ENCODE measurements at regions not wholly inside any gene's neighbourhood (a gene's known extent, or its start where the extent isn't known, plus 50 kb on each side); places are given as distances from the start of the nearest gene placed in this dataset.

DNA sequence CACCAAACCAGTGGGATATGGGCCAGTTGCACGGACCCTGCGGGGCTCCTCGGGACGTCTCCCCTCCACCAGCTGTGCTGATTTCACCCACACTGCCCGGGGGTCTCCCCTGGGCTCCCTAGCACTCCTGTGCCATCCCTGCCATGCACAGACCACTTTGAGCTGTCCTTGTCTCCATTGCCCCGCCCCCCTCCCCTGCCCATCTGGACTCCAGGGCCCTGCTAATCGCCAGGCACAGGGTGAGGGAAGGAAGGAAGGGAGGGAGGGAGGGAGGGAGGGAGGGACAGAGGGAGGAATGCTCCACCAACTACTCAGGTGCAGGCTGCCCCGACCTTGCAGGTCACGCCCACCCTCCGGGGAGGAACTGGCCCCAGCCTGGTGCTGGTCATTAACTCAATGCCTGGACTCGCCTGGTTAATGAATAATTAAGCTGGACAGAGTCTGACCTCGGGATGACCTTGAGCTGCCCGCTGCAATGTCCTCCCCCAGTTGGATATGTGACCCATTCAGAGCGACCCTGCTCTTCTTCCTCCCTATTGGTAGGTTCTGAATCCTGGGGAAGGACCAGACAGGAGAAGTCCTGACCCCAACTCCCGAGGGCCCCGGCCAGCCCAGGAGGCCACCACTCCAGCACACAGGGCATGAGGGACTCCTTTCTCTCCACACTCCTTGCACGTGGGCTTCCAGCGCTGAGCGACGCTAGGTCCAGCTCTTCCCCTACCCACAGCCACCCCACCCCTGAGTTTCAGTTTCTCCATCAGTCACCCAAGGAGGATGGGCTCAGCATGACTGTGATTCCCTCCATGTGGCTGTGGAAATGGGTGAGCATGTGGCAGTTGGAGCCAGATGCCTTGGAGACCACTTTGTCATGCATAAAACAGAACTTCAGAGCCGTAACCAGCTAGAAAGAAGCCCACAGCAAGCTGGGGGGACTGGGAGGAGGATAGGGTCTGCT, 62.1 kb downstream of the C9orf50 start:
- TF ChIP-seq, protein P1, sequence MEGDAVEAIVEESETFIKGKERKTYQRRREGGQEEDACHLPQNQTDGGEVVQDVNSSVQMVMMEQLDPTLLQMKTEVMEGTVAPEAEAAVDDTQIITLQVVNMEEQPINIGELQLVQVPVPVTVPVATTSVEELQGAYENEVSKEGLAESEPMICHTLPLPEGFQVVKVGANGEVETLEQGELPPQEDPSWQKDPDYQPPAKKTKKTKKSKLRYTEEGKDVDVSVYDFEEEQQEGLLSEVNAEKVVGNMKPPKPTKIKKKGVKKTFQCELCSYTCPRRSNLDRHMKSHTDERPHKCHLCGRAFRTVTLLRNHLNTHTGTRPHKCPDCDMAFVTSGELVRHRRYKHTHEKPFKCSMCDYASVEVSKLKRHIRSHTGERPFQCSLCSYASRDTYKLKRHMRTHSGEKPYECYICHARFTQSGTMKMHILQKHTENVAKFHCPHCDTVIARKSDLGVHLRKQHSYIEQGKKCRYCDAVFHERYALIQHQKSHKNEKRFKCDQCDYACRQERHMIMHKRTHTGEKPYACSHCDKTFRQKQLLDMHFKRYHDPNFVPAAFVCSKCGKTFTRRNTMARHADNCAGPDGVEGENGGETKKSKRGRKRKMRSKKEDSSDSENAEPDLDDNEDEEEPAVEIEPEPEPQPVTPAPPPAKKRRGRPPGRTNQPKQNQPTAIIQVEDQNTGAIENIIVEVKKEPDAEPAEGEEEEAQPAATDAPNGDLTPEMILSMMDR (IDR thresholded peaks at IDR 0.05 in 4 of 5, conservative IDR thresholded peaks at IDR 0.05 in 1 of 5): no peak
- no peak for TF ChIP-seq POLR2A (IDR thresholded peaks at IDR 0.05)
